Middle frontal gyrus (tissue), 1 donor: ENCODE measurements at regions not wholly inside any gene's neighbourhood (a gene's known extent, or its start where the extent isn't known, plus 50 kb on each side); places are given as distances from the start of the nearest gene placed in this dataset.
A peak's percentile ranks its signal among the peaks of the same experiment; 100 is the strongest.
"Not testable (repeated sequence)": the region's sequence is repeated elsewhere in the genome, so short reads cannot be mapped to it uniquely, and the experiment has no call there.

Source experiments
- DNase-seq: peaks from one replicate; pipeline ENCODE4 v3.0.0-alpha.2; 2015; ENCODE audit warnings: low spot score; ENCODE audit errors: extremely low spot score

- no peak for DNase-seq
Observed at GRCh38 chr13:79992111-79992510, 348.8 kb downstream of the SPRY2 start.

- DNase-seq = no peak
Observed at GRCh38 chr13:79990048-79990447, 350.9 kb downstream of the SPRY2 start.

- no peak for DNase-seq
Observed at GRCh38 chr13:79989217-79989661, 351.7 kb downstream of the SPRY2 start.

- DNase-seq = no peak
Observed at GRCh38 chr13:79988573-79988972, 352.4 kb downstream of the SPRY2 start.

GRCh38 chr13:79987761-79988160 is 353.2 kb downstream of the SPRY2 start:
- DNase-seq = no peak

- DNase-seq = no peak
Observed at GRCh38 chr13:79987323-79987722, 353.6 kb downstream of the SPRY2 start.

- no peak for DNase-seq
Observed at GRCh38 chr13:79986890-79987289, 354.0 kb downstream of the SPRY2 start.

- DNase-seq = not testable (repeated sequence)
Observed at GRCh38 chr13:79974935-79975650, 365.8 kb downstream of the SPRY2 start.

GRCh38 chr13:79973533-79973963 is 367.4 kb downstream of the SPRY2 start:
- DNase-seq = no peak

GRCh38 chr13:79972066-79972569 is 368.8 kb downstream of the SPRY2 start:
- no peak for DNase-seq

- DNase-seq = no peak
Observed at GRCh38 chr13:79966493-79966895, 374.4 kb downstream of the SPRY2 start.

GRCh38 chr13:79966059-79966458 is 374.9 kb downstream of the SPRY2 start:
- DNase-seq = no peak

GRCh38 chr13:79946556-79946955 is 394.4 kb downstream of the SPRY2 start:
- DNase-seq = no peak

- no peak for DNase-seq
Observed at GRCh38 chr13:79943346-79944023, 397.4 kb downstream of the SPRY2 start.

GRCh38 chr13:79941752-79942151 is 399.2 kb downstream of the SPRY2 start:
- DNase-seq = no peak

- DNase-seq = no peak
Observed at GRCh38 chr13:79939689-79940088, 401.2 kb downstream of the SPRY2 start.

GRCh38 chr13:79937771-79938216 is 403.1 kb downstream of the SPRY2 start:
- no peak for DNase-seq

GRCh38 chr13:79937311-79937710 is 403.6 kb downstream of the SPRY2 start:
- no peak for DNase-seq

GRCh38 chr13:79936368-79937136 is 404.4 kb downstream of the SPRY2 start:
- peak; percentile 85 for DNase-seq

GRCh38 chr13:79935121-79935520 is 405.8 kb downstream of the SPRY2 start:
- no peak for DNase-seq

- DNase-seq = no peak
Observed at GRCh38 chr13:79933389-79933788, 407.5 kb downstream of the SPRY2 start.

- no peak for DNase-seq
Observed at GRCh38 chr13:79932556-79932955, 408.4 kb downstream of the SPRY2 start.
